Calu3 (cell line): ENCODE measurements at regions not wholly inside any gene's neighbourhood (a gene's known extent, or its start where the extent isn't known, plus 50 kb on each side); places are given as distances from the start of the nearest gene placed in this dataset.

Source experiments
- BruUV-seq: library from RNA; stranded (reverse); fragments of 400-500 nt; replicated peaks from 2 replicates; lab custom pipeline; 2021; lab: Mats Ljungman, UMichigan
- CTCF ChIA-PET: fragments of 300-600 bp; sonication (Branson Sonifier 250); formaldehyde crosslinking; loops from one replicate; lab custom pipeline; 2022; ENCODE audit warnings: antibody characterized with exemption; lab: Charles Lee
- DNase-seq: peaks from one replicate; pipeline ENCODE4 v3.0.0; 2022
- H3K27ac Mint-ChIP-seq: one replicate; pipeline ENCODE4 v1.8.0; 2022; ENCODE audit warnings: mixed read lengths; ENCODE audit not compliant: unreplicated experiment
- H3K27me3 Mint-ChIP-seq: one replicate; pipeline ENCODE4 v1.8.0; 2022; ENCODE audit warnings: mixed read lengths; ENCODE audit not compliant: unreplicated experiment
- H3K36me3 Mint-ChIP-seq: one replicate; pipeline ENCODE4 v1.8.0; 2022; ENCODE audit warnings: mild to moderate bottlenecking, moderate library complexity, mixed read lengths; ENCODE audit not compliant: insufficient read depth, unreplicated experiment
- H3K4me1 Mint-ChIP-seq: one replicate; pipeline ENCODE4 v1.8.0; 2022; ENCODE audit warnings: mild to moderate bottlenecking, low read depth, mixed read lengths; ENCODE audit not compliant: unreplicated experiment
- H3K4me3 Mint-ChIP-seq: one replicate; pipeline ENCODE4 v1.8.0; 2022; ENCODE audit warnings: mild to moderate bottlenecking, low read depth, moderate library complexity, mixed read lengths; ENCODE audit not compliant: unreplicated experiment
- H3K9me3 Mint-ChIP-seq: one replicate; pipeline ENCODE4 v1.8.0; 2022; ENCODE audit warnings: low read depth, mixed read lengths; ENCODE audit not compliant: unreplicated experiment
- CTCF ChIP-seq: fragments of 200-600 bp; IDR thresholded peaks from one replicate; pipeline ENCODE4 v1.8.0; 2022; ENCODE audit warnings: antibody characterized with exemption; ENCODE audit not compliant: unreplicated experiment
- intact Hi-C: fragments of 100-400 bp; cut with micrococcal nuclease; formaldehyde crosslinking; loops from one replicate; pipeline ENCODE4 v1.10.0; 2022; ENCODE audit not compliant: unreplicated experiment

DNA sequence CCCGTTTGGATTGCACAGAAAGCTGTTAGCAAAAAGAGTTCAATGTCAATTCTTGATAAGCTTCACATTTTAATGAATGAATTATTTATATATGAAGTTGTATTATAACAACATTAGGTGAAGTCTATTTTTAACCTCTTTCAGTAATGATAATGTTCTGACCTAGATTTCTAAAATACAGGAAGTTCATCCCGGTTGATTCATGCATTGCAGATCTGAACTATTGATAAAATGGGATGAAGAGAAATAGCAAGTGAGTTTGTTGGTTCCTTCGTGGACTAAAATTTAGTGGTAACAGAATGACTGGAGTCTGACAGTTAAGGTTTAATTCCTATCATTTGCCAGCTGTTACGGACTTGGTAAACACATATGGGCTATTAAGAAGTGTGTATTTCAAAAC lies 180.5 kb downstream of the PCSK1 start:
- TF ChIP-seq CTCF = no peak
- Mint-ChIP-seq H3K27me3 (no peaks in the 10 kb centered on the region), H3K36me3 (no peaks in the 10 kb centered on the region), H3K4me1 (peaks cover 25% of the 10 kb centered on the region), H3K9me3 (no peaks in the 10 kb centered on the region), H3K27ac (no peak overlapping the region), H3K4me3 (no peak overlapping the region)
- DNase-seq = no peak
- intact Hi-C loops = no loop called here
- CTCF ChIA-PET = no interaction called here
- no TSS peak for BruUV-seq

- no TSS peak for BruUV-seq
- intact Hi-C loops = no loop called here
- Mint-ChIP-seq H3K36me3 (no peaks in the 10 kb centered on the region), H3K4me1 (peaks cover 17% of the 10 kb centered on the region), H3K9me3 (no peaks in the 10 kb centered on the region), H3K27ac (no peak overlapping the region), H3K27me3 (no peaks in the 10 kb centered on the region), H3K4me3 (no peak overlapping the region)
- CTCF ChIA-PET = interaction anchor here (0.6 kb wide), 1 partner anchor 77 kb away, joined by 6 read pairs; no protein-coding TSS in a partner anchor
- no peak for TF ChIP-seq CTCF
- DNase-seq = no peak
Observed at GRCh38 chr5:96250782-96251181, 182.3 kb downstream of the PCSK1 start.

DNA sequence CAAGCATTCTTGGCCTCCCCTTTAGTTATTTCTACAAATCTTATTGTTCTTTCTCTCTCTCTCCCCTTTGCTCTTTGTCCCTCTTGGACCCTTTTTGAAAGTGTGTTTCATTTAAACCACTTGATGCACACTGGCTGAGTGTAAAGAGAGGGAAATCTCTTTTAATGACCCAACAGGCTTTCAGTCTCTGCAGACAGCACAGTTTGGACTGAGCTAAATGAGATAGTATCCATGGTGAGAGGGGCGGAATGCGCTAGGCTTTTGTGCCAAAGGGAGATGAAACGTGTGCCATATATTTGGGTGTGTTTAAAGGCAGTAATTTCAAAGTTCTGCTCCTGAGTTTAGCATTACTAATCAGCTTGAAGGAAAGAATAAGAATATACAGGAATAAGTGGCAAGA lies 184.9 kb downstream of the PCSK1 start:
- no peak for DNase-seq
- no peaks in the 10 kb centered on the region for H3K36me3 Mint-ChIP-seq
- no TSS peak for BruUV-seq
- H3K4me3 Mint-ChIP-seq = no peak overlapping the region
- TF ChIP-seq CTCF = no peak
- no peak overlapping the region for H3K27ac Mint-ChIP-seq
- H3K4me1 Mint-ChIP-seq = no peaks in the 10 kb centered on the region
- CTCF ChIA-PET = no interaction called here
- intact Hi-C loops = no loop called here
- no peaks in the 10 kb centered on the region for H3K27me3 Mint-ChIP-seq
- H3K9me3 Mint-ChIP-seq = no peaks in the 10 kb centered on the region

DNA sequence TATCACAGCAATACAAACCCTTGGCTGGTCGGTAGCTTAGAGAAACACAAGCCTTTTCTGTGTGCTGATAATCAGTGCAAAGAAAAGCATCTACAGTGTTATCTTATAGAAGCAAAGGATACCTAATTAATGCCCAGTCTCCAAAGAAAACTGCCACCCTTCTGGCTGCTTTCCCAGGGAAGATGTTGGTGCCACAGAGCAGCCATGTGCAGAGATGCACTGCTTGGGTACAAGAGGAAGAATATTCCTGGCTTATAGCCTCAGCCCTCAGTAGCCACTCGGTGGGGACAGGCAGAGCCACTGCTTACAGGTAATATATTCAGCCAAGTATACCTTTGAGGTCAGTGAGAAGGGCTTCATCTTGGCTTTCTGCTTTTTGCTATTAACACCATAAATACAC lies 185.3 kb downstream of the PCSK1 start:
- H3K9me3 Mint-ChIP-seq = no peaks in the 10 kb centered on the region
- no peaks in the 10 kb centered on the region for H3K36me3 Mint-ChIP-seq
- H3K27me3 Mint-ChIP-seq = no peaks in the 10 kb centered on the region
- no peak for TF ChIP-seq CTCF
- CTCF ChIA-PET = no interaction called here
- no peaks in the 10 kb centered on the region for H3K4me1 Mint-ChIP-seq
- BruUV-seq = no TSS peak
- no peak overlapping the region for H3K4me3 Mint-ChIP-seq
- no peak overlapping the region for H3K27ac Mint-ChIP-seq
- intact Hi-C loops = no loop called here
- DNase-seq = no peak
